Activated CD4-positive, alpha-beta T cell treated with anti-CD3 and anti-CD28 coated beads, Interleukin-2, amount 50 U/mL, for 24 hours (primary cell): ENCODE measurements at regions not wholly inside any gene's neighbourhood (a gene's known extent, or its start where the extent isn't known, plus 50 kb on each side); places are given as distances from the start of the nearest gene placed in this dataset.
"Not testable (repeated sequence)": the region's sequence is repeated elsewhere in the genome, so short reads cannot be mapped to it uniquely, and the experiment has no call there.

Experiments
- DNase-seq, 2 donors: peaks; one replicate each; pipeline ENCODE4 v3.0.0-alpha.2; 2020; ENCODE audit warnings: low read depth in 1 of 2, low spot score in 1 of 2

DNA sequence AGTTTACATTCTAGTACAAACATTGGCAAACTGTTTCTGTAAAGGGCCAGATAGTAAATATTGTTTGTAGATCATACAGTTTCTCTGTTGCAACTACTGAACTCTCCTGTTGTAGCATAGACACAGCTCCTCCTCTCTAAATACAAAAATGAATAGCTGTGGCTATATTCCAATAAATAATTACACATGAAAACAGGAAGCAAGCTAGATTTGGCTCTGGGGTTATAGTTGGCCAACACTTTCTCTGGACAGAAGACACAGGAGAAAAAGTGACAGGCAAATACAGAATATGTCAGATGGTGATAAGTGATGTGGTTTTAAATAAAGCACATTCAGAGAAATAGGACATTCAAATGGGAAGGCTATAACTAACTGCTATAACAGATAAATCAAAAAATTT is 957.0 kb downstream of the LTN1 start:
- not testable (repeated sequence) for DNase-seq

DNA sequence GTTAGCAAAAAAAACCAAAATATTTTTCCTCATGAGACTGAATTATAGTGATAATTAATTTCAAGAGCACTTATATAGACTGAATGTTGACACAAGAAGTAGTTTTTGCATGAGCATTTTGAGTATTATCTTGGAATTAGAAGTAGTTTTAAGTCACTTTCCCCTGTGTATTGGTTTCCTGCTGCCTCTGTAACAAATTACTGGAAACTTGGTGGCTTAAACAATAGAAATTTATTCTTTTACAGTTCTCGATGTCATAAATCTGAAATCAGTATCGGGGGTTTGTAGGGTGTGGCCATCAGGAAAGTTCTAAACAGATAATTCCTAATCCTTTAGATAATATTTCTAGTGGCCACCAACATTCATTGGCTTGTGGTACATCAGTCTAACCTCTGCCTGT is 957.8 kb downstream of the LTN1 start:
- DNase-seq: not testable (repeated sequence)

DNA sequence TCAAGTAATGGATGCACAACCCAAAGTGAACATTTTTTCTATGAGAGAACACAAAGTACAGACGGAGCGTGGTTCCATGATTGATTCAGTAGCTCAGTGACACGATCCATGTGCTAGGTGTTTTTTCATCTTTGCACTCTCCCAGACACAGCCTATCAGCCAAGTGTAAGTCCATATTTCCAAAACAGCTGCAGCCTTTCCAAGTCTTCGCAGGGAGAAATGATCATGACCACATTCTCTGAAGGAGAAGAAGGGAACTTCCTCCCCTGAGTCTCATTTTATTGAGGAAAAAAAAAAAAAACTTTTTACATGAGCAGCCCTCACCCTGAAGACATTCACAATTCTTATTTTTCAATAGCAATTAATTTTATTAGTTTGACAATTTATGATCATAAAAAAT is 958.3 kb downstream of the LTN1 start:
- DNase-seq: not testable (repeated sequence)

DNA sequence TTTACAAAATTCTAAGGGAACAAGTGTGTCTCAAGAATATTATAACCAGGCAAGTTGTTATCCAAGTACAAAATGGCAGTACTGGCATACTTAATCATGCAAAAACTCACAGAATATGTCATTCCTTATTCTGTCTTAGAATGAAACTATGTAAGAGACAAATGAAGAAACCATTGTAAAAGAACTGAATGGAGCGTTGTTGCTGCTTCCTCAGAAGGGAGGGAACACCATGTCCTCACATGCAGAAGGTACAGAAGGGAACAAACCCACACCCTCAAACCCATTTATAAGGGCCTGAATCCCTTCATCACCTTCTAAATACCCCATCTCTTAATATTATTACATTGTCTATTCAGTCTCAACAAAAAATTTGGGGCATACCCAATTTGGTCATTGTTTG is 960.0 kb downstream of the LTN1 start:
- not testable (repeated sequence) for DNase-seq

DNA sequence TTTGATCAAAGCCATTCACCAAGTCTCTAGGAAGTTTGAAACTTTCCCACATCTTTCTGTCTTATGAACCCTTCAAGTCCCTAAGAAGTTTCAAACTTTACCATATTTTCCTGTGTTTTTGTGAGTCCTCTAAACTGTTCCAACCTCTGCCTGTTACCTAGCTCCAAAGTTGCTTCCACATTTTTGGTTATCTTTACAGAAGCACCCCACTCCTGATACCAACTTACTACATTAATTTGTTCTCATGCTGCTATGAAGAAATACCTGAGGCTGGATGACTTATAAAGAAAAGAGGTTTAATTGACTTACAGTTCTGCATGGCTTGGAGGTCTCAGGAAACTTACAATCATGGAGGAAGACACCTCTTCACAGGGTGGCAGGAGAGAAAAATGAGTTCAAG is 961.6 kb downstream of the LTN1 start:
- DNase-seq: not testable (repeated sequence)

DNA sequence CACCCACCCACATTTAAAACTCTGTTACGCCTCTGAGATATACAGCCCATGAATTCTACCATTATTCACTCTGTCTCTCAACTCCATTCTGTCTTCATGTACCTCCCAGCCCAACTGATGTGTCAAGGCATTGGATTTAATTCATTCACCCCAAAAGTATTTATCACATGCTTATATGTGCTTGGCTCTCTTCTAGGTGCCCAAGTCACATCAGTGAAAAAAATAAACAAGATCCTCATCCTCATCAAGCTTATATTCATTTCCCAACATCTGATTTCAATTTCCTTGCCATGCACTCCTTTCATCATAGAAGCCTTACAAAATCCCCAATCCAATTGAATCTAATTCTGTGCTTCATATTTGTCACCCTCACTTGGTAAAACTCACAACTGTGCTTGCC is 967.6 kb downstream of the LTN1 start:
- DNase-seq: no peak

DNA sequence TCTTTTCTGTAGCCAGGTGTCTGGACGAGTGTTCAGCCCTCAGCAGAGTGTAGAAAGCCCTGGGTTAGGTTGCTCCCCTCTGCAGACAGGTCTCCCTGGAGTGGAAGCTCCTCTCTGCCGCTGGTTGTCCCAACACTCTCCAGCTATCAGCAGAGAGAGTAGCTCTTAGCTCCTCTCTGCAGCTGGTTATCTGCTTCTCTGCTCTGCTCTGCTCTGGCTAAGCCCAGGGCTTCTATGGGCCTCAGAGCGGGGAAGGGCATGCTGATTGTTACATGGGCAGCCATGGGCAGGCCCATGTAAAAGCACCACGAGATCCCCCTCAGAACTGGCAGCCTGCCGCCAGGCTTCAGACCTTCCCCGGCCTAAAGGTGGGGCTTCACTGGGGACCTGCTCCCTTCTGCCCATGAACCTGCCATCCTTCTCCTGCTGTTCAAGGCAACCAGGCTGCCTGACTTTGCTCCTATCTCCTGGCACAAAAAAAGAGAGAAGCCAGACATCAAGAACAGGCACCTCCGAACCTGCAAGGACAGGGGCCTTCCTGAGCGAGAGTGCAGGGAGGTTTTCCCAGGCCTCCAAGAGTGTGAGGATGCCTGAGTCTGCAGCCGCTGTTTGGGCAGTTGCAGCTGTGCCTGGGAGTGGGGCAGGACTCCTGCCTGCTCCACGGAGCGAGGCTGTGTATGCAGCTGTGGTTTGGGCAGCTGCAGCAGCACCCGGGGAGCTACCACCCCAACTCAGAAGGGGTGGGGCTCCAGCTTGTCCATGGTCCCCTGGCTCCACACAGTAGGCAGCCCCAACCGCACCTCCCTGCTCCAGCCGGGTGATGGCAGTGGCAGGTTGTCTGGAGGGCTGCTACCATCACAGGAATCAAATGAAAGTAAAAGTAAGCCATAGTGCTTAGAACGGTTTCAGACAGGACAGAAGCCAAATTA is 973.7 kb downstream of the LTN1 start:
- no peak for DNase-seq

DNA sequence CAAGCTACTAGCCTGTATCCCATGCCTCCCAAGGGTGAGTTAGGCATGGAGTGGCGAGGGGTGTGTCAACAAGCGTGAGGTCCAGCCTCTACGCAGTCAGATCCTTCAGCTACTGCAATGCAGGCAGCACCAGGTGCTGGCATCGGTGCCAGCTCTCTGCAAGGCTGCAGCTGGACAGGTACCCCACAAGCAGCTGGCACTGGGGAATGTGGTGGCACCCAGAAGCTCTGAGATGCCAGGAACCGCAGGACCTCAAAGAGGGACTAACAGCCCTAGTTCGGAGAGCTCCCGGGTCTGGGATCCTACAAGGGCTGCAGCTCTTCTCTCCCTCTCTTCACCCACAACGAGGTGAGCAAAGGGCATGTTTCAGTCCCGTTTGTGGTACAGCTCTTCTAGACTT is 974.5 kb downstream of the LTN1 start:
- DNase-seq: no peak

DNA sequence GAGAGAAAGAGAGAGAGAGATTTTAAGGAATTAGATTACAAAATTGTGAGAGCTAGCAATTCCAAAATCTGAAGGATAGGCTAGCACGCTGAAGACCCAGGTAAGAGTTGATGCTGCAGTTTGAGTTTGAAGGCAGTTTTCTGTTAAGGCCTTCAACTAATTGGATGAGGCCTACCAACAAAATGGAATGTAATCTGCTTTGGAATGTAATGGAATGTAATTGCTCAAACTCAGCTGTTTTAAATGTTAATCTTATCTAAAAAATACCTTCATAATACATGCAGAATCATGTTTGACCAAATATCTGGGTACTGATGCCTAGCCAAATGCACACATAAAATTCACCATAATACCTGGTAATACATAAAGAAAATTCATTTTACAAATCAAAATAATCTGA is 976.1 kb downstream of the LTN1 start:
- DNase-seq: no peak

DNA sequence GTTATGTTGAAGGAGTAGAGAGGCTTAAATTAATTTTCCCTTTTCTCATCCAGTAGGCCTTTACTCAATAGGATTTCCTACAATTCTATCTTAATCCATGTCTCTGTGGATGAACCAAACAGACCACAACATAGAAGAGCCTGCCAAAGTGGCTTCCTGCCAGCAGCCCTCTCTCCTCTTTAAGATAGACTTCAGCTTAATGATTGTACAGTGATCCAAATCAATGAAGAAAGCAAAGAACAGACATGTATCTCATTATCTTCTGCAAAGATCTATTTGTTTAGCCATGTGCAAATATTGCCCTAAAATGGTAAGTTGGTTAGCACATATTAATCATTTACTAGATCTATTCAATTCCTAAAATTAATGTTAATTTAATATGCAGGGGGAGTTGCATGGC is 979.6 kb downstream of the LTN1 start:
- DNase-seq: not testable (repeated sequence)

DNA sequence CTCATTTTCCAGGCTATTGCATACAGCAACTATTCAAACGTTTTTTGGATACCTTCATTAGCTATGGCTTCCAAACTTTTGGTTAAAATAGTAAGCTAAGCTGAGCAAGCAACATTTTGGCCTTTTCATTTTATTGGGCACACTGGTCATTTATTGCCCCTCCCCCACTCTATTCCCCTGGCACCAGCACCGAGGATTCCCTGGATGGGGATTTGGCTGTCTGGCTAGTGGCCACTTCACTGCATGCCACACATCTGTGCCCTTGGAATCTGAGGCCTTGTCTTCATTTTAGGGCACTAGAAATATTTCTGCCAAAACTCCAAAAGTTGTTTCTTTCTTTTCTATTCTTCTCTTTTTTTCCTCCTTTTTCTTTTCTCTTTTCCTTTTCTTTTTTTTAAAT is 980.7 kb downstream of the LTN1 start:
- not testable (repeated sequence) for DNase-seq

DNA sequence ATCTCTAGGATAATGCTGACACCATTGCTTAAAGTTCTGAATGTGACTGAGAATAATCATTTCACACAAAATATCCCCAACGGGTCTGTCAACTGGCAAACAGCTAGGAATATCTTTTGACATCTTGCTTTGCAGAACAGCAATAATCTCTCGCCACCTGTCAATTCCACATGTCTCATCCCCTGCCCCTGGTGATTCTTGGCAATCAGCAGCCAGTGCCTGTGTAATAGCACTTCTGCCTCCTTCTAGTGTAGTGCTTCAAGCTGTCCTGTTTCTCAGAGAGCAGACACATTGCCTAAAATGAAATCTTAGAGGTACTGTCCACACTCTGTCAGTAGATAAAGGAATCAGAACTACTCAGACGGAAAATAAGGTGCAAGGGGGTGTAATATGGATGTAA is 984.4 kb downstream of the LTN1 start:
- DNase-seq: not testable (repeated sequence)

DNA sequence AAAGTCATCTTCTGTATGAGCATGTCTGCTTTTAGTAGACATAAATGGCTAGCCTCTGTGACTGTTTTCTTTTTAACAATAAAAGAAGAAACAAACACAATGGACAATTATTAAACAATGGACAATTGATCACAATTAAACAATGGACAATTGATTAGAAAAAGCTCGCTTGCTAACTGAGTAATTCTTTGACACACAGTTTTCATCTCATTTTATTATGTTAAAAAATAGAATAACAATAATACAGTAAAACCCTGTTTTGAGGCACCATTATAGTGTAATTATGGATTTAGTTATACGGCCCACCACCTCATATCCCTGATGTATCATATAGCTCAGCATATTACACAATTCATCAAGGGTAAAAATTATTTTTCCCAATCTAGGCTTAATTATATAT is 989.0 kb downstream of the LTN1 start:
- not testable (repeated sequence) for DNase-seq

DNA sequence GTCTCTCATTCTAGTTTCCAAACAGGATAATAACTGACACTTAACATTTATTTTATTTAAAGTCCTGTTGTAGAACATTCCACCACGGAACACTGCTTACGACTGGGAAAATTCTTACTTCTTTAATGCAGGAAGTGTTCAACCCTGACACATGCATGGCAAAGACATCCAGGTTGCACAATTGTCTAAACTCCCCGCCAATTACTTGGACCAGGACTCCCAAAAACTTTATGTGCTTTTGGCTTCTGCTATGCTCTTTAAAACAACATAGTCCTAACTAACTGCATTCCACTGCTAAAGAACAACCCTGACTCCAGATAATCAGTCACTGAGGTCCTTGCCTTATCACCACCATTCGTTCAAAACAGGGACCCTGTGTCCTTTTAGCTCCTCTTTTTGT is 995.8 kb downstream of the LTN1 start:
- not testable (repeated sequence) for DNase-seq

DNA sequence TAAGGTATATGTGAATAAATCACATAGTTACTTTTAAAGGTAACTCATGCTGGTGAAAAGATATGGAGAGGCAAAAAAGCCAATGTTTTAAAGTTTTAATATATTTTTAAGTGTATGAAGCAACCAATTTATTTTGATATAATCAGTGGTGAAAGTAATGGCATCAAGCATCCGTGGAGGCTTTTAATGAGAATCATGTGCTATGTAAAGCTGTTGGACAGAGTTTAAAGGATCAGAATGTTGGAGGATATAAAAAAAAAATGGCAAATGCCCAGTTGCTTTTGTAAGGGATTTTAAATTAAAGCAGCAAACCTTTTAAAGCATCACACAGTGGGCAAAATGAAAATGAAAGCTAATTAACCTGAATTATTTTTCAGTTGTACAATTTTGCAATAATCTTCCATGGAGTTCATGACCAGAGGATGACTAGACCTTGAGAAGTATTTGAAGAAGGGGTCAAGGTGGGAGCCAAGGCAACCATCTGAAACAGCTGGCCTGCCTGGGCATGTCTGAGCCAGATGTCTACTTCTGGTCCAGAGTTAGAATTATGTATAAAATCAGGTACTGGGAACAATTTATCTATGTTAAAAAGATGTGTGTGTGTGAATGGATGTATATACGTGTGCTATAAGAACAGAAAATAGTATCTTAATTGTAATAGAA is 1007.9 kb downstream of the LTN1 start:
- DNase-seq: not testable (repeated sequence)

DNA sequence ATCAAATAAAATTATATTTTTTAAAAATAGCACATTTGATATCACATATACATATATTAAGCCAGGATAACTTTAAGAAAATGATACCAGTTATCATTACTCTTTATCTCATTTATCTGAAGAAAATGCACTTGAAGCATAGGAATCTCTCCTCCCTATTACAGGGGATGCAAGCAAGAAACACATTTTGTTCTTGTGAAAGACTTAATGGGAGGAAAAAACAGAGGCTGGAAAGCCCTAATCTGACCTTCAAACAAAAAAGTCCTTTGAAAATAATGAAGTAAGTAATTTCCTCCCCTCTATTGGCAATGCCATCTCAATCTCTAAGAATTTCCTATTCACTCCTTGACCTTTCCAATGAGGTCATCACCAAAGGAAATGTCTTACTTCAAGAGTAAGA is 1012.6 kb upstream of the ADAMTS5 start:
- not testable (repeated sequence) for DNase-seq

DNA sequence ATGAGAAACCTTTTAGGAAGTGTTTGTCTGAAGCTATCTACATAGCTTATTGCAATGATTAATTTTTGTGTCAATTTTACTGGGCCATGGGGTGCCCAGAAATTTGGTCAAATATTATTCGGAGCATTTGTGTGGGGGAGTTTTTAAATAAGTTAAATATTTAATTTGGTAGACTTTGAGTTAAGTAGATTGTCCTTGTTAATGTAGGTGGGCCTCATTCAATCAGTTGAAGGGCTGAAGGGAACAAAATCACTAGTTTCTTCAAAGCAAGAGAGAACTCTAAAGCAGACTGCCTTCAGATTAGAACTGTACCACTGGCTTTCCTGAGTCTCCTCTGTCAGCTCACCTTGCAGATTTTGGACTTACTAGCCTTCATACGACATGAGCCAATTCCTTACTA is 1008.6 kb upstream of the ADAMTS5 start:
- DNase-seq: no peak

DNA sequence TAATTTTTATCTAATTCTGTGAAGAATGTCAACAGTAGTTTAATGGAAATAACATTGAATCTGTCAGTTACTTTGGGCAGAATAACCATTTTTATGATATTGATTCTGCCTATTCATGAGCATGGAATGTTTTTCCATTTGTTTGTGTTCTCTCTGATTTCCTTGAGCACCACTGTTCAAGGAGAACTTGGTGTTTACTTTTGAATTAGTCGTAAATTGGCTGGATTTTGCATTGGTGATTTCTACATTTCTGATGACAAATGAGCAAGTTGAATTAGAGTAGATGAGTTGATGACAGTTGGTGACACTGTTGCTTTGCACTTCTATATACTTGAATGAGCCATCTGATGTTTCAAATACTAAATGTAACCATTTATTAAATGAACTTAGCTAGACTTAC is 1007.3 kb upstream of the ADAMTS5 start:
- DNase-seq: not testable (repeated sequence)

DNA sequence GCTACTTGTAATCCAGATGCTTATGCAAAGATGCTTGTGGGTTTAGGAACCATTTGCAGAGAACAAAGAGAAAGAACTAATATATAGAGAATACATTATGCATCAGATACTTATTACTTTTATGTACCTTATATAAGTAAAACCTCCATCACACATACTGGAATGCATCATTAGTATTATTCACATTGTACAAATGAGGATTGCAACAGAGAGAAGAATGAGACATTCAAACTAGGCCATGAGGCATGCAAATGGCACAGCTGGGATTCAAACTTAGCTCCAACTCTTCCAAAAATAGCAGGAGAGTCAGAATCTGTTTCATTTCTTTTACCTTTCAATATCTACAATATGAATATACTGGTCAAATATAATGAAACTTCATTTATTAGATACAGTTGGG is 1001.4 kb upstream of the ADAMTS5 start:
- DNase-seq: not testable (repeated sequence)

DNA sequence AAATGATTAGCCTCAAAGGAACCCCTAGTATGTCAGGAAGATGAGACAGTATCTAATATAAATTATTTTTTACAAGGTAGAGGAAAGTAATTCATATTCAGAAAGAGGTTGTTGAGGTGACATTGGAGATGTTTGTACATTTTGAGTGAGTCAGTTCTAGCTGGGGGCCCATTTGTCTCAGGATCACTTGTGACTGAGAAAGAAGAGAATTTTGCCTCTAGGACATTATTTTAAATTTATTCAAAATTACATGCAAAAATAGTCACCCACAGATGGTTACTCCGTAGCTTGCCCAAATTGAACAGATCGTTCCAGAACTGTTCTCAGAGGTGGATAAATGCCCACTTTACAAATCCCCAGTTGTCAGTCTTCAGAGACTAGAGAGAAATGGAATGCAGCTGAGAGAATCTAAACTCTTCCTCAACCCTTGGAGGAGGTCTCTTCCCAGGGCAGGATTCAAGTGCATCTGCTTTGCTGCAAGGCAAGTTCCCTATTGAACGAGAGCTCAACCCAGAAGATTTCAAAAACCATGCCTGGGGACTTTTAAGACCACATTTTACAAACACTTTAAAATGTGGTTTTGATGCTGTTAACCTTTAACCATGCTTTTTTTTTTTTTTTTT is 987.8 kb upstream of the ADAMTS5 start:
- DNase-seq: no peak

DNA sequence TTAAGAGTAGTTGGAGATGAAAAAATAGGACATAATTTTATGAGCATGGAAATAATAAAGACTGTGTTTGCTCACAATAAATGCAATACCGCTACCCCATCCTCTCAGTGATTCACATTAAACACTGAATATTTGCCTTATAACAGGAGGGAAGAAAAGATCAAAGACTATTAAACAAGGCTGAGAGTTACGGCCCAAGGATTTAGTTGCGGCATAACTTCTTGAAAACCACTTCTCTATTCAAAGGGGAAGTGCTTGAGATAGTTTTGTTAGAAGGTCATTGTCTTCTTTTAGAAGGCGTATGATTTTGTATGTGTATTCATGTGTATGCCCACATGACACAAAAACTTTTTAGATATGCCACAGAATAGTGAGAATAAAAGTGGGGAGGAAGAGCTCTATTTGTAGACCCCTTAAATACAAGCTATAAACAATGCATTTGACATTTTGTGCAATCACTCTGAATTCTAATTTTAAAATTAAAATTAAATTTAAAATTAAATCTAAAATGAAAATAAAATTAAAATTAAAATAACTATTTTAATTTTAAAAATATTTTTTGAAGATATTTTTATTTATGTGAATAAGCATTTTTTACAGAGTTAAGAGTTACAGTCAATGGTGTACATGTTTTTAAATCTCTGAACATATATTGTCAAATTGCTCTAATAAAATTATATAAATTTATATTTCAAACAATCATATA is 986.6 kb upstream of the ADAMTS5 start:
- DNase-seq: no peak
